ENCODE measurements at regions not wholly inside any gene's neighbourhood (a gene's known extent, or its start where the extent isn't known, plus 50 kb on each side); places are given as distances from the start of the nearest gene placed in this dataset.
A peak's percentile ranks its signal among the peaks of the same experiment; 100 is the strongest.

GRCh38 chr1:47617381-47618221, 179.8 kb downstream of the FOXD2 start:
- H3K18ac ChIP-seq (ENCODE audit: extremely low read depth, low read length): no peak overlapping the region
- H3K79me1 ChIP-seq (ENCODE audit: low read depth, low read length): no peaks in the 10 kb centered on the region
- no peak for FAIRE-seq
- H3K79me2 ChIP-seq (ENCODE audit: control insufficient read depth in 1 of 2, insufficient read depth in 2 of 2, low read length in 2 of 2): no peaks in the 10 kb centered on the region
- no peak overlapping the region for H2BK5ac ChIP-seq (ENCODE audit: low read depth, low read length)
- H3K27me3 ChIP-seq (replicated peaks in 1 of 4; ENCODE audit: control insufficient read depth in 3 of 4, extremely low read depth in 1 of 4, insufficient read depth in 3 of 4, low read length in 3 of 4): no peaks in the 10 kb centered on the region; a peak in 3 of 7 replicates
- TF ChIP-seq SP2 (IDR thresholded peaks at IDR 0.05; ENCODE audit: low read length): no peak
- TF ChIP-seq EZH2 (IDR thresholded peaks at IDR 0.05; ENCODE audit: low read depth, low read length, severe bottlenecking): no peak
- TF ChIP-seq, protein P1, sequence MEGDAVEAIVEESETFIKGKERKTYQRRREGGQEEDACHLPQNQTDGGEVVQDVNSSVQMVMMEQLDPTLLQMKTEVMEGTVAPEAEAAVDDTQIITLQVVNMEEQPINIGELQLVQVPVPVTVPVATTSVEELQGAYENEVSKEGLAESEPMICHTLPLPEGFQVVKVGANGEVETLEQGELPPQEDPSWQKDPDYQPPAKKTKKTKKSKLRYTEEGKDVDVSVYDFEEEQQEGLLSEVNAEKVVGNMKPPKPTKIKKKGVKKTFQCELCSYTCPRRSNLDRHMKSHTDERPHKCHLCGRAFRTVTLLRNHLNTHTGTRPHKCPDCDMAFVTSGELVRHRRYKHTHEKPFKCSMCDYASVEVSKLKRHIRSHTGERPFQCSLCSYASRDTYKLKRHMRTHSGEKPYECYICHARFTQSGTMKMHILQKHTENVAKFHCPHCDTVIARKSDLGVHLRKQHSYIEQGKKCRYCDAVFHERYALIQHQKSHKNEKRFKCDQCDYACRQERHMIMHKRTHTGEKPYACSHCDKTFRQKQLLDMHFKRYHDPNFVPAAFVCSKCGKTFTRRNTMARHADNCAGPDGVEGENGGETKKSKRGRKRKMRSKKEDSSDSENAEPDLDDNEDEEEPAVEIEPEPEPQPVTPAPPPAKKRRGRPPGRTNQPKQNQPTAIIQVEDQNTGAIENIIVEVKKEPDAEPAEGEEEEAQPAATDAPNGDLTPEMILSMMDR (IDR thresholded peaks at IDR 0.05; ENCODE audit: control extremely low read depth in 1 of 3, insufficient read depth in 1 of 3, low read depth in 1 of 3, low read length in 3 of 3): no peak
- TF ChIP-seq ASH2L (IDR thresholded peaks at IDR 0.05; ENCODE audit: low read length): no peak
- no peak for TF ChIP-seq TEAD4 (IDR thresholded peaks at IDR 0.05; ENCODE audit: low read depth, low read length)
- no peak for TF ChIP-seq CHD2 (IDR thresholded peaks at IDR 0.05; ENCODE audit: low read length)
- TF ChIP-seq CREB1 (IDR thresholded peaks at IDR 0.05): no peak
- no peak for TF ChIP-seq JUN (IDR thresholded peaks at IDR 0.05; ENCODE audit: low read depth, low read length)
- TF ChIP-seq SIRT6 (IDR thresholded peaks at IDR 0.05; ENCODE audit: low read length): no peak
- TF ChIP-seq GTF2F1 (IDR thresholded peaks at IDR 0.05; ENCODE audit: borderline replicate concordance, low read depth, low read length): no peak
- no peak for TF ChIP-seq NANOG (IDR thresholded peaks at IDR 0.05; ENCODE audit: insufficient read depth, low read depth, low read length, poor library complexity, severe bottlenecking)
- H3K27ac ChIP-seq (ENCODE audit: low read depth, low read length): no peak overlapping the region
- DNase-seq (ENCODE audit: low read depth in 1 of 2, low spot score in 2 of 2): no peak
- H4K91ac ChIP-seq (replicated peaks; ENCODE audit: insufficient read length, low read length): no peak overlapping the region
- H3K4me2 ChIP-seq (ENCODE audit: insufficient read depth in 1 of 2, low read depth in 2 of 2, low read length in 2 of 2): no peak overlapping the region
- peaks cover 0 to 2% of the 10 kb centered on the region in 2 experiments for H4K20me1 ChIP-seq (replicated peaks in 1 of 2; ENCODE audit: control insufficient read depth in 1 of 2, insufficient read depth in 2 of 2, low read length in 2 of 2)
- H2BK12ac ChIP-seq (ENCODE audit: low read depth, low read length): no peak overlapping the region
- no peak overlapping the region for H3K23ac ChIP-seq (ENCODE audit: insufficient read length)
- no peaks in the 10 kb centered on the region for H3K23me2 ChIP-seq (ENCODE audit: low read depth, low read length)
- H3K36me3 ChIP-seq (ENCODE audit: control insufficient read depth in 2 of 4, insufficient read depth in 4 of 4, low read length in 3 of 4): no peaks in the 10 kb centered on the region
- H2AK5ac ChIP-seq (ENCODE audit: low read depth, low read length): 0 out of 2 replicates have a peak overlapping the region, but pooled peaks have one; percentile 13
- H3K9ac ChIP-seq (replicated peaks in 1 of 4; ENCODE audit: extremely low read depth in 1 of 4, low read depth in 3 of 4, low read length in 3 of 4): no peak overlapping the region
- no peaks in the 10 kb centered on the region for H3K9me3 ChIP-seq (ENCODE audit: insufficient read depth in 2 of 2, low read depth in 1 of 2, low read length in 1 of 2)
- ChIA-PET CTCF (ENCODE audit: partially characterized antibody) (interaction anchor here (1.2 to 2.9 kb wide), 12 partner anchors 10 to 181 kb away, joined by 3 to 17 read pairs (median 9); no protein-coding TSS in a partner anchor), POLR2A (ENCODE audit: partially characterized antibody) (no interaction called here)
- no peak overlapping the region for H2BK15ac ChIP-seq (ENCODE audit: low read length)
- H3K14ac ChIP-seq (ENCODE audit: insufficient read length): no peak overlapping the region
- H3K4me3 ChIP-seq (ENCODE audit: extremely low read depth in 1 of 4, insufficient read depth in 2 of 4, low read depth in 3 of 4, low read length in 4 of 4): no peak overlapping the region
- no peak overlapping the region for H2BK120ac ChIP-seq (replicated peaks; ENCODE audit: low read depth, low read length)
- 89% methylated on average over 6 of the region's 6 CpGs; no CpG with 5 or more reads in 1 of the 2 experiments for WGBS, 2 experiments (ENCODE audit: extremely low coverage in 1 of 2, insufficient coverage in 1 of 2, insufficient read length in 1 of 2, insufficient replicate concordance in 2 of 2, low coverage in 1 of 2, low lambda C conversion rate in 2 of 2, missing lambda C conversion rate in 1 of 2)
- H2AFZ ChIP-seq (ENCODE audit: low read length): no peak overlapping the region
- no peak overlapping the region for H3K4ac ChIP-seq (replicated peaks; ENCODE audit: insufficient read length, low read depth, low read length)
- H4K8ac ChIP-seq (ENCODE audit: extremely low read depth, insufficient read depth, low read length): no peak overlapping the region
- no peak overlapping the region for H3K56ac ChIP-seq (replicated peaks; ENCODE audit: insufficient read length, low read depth, low read length)
- no peak overlapping the region for H2BK20ac ChIP-seq (ENCODE audit: low read length)
- no peaks in the 10 kb centered on the region for H3K4me1 ChIP-seq (replicated peaks in 1 of 4; ENCODE audit: control insufficient read depth in 3 of 4, insufficient read depth in 4 of 4, low read length in 3 of 4)
- no peak overlapping the region for H4K5ac ChIP-seq (ENCODE audit: insufficient read length, low read depth, low read length)

Measured in H1 (cell line).